ENCODE measurements at regions not wholly inside any gene's neighbourhood (a gene's known extent, or its start where the extent isn't known, plus 50 kb on each side); places are given as distances from the start of the nearest gene placed in this dataset.
A peak's percentile ranks its signal among the peaks of the same experiment; 100 is the strongest.

DNA sequence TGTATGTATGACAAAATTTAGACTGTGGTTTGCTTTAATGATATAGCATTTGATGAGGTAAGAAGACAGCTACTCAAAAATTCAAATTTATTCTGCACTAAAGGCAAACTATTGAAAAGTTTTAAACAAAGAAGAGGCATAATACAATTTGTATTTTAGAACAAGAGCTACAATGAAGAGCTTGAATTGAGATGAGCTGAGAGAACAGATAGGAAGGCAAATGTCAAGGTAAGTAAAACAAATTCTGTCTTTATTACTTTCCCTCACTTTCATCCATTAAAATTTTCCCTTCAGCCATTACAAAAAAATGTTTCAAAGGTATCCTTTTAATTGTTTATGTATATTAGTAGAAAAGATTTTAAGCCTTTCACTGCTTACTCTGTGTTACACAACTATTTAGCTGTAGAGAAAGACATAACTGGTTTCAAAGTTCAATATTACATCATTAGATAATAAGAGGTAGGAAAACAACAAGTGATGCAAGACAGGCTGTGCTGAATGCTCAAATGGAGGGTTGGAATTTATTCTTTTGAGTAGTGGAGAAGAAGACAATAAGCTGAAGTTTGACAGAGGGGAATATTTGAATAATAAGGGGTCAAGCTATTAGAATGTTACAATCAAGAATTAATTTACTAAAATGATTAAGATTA, 1334.1 kb downstream of the FSCB start (continued):
- TF ChIP-seq, protein P1, sequence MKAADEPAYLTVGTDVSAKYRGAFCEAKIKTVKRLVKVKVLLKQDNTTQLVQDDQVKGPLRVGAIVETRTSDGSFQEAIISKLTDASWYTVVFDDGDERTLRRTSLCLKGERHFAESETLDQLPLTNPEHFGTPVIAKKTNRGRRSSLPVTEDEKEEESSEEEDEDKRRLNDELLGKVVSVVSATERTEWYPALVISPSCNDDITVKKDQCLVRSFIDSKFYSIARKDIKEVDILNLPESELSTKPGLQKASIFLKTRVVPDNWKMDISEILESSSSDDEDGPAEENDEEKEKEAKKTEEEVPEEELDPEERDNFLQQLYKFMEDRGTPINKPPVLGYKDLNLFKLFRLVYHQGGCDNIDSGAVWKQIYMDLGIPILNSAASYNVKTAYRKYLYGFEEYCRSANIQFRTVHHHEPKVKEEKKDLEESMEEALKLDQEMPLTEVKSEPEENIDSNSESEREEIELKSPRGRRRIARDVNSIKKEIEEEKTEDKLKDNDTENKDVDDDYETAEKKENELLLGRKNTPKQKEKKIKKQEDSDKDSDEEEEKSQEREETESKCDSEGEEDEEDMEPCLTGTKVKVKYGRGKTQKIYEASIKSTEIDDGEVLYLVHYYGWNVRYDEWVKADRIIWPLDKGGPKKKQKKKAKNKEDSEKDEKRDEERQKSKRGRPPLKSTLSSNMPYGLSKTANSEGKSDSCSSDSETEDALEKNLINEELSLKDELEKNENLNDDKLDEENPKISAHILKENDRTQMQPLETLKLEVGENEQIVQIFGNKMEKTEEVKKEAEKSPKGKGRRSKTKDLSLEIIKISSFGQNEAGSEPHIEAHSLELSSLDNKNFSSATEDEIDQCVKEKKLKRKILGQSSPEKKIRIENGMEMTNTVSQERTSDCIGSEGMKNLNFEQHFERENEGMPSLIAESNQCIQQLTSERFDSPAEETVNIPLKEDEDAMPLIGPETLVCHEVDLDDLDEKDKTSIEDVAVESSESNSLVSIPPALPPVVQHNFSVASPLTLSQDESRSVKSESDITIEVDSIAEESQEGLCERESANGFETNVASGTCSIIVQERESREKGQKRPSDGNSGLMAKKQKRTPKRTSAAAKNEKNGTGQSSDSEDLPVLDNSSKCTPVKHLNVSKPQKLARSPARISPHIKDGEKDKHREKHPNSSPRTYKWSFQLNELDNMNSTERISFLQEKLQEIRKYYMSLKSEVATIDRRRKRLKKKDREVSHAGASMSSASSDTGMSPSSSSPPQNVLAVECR (CRISPR knock-in tag; IDR thresholded peaks at IDR 0.05; ENCODE audit: borderline replicate concordance), result no peak
- no peak for TF ChIP-seq ZNF552 (CRISPR knock-in tag; IDR thresholded peaks at IDR 0.05; ENCODE audit: borderline replicate concordance)
- peak; percentile 74; the same call in 1 of the 2 replicates for TF ChIP-seq ZNF644 (CRISPR knock-in tag; IDR thresholded peaks at IDR 0.05; ENCODE audit: low read depth)
- TF ChIP-seq RAD51 (IDR thresholded peaks at IDR 0.05; ENCODE audit: borderline replicate concordance), result no peak
- TF ChIP-seq HNF4A (CRISPR knock-in tag; IDR thresholded peaks at IDR 0.05), result peak; percentile 97
- no peak for TF ChIP-seq FOXC1 (CRISPR knock-in tag; IDR thresholded peaks at IDR 0.05; ENCODE audit: borderline replicate concordance)
- no peak; the same call in 1 of the 2 replicates for TF ChIP-seq ZSCAN12 (CRISPR knock-in tag; IDR thresholded peaks at IDR 0.05)
- TF ChIP-seq MBD4 (IDR thresholded peaks at IDR 0.05; ENCODE audit: borderline replicate concordance, low read length), result no peak
- no peak for TF ChIP-seq ZBTB21 (CRISPR knock-in tag; IDR thresholded peaks at IDR 0.05)
- TF ChIP-seq ATF1 (CRISPR knock-in tag; IDR thresholded peaks at IDR 0.05), result peak; percentile 45; the same call in 1 of the 2 replicates
- TF ChIP-seq SAP130 (CRISPR knock-in tag; IDR thresholded peaks at IDR 0.05; ENCODE audit: low read depth), result 0 out of 2 replicates have a peak, but pooled peaks have one; percentile 31
- peak; percentile 40; the same call in 1 of the 2 replicates for TF ChIP-seq HDAC1 (CRISPR knock-in tag; IDR thresholded peaks at IDR 0.05)
- TF ChIP-seq ZNF841 (CRISPR knock-in tag; IDR thresholded peaks at IDR 0.05; ENCODE audit: borderline replicate concordance), result no peak
- TF ChIP-seq ZBTB38 (CRISPR knock-in tag; IDR thresholded peaks at IDR 0.05), result no peak
- no peak for TF ChIP-seq ZNF792 (CRISPR knock-in tag; IDR thresholded peaks at IDR 0.05)
- no peak for TF ChIP-seq ZBED4 (CRISPR knock-in tag; IDR thresholded peaks at IDR 0.05; ENCODE audit: borderline replicate concordance)
- no peak for TF ChIP-seq CSRNP1 (CRISPR knock-in tag; IDR thresholded peaks at IDR 0.05)
- peak; percentile 97 for TF ChIP-seq MIXL1 (CRISPR knock-in tag; IDR thresholded peaks at IDR 0.05)
- no peak for TF ChIP-seq SOX13 (IDR thresholded peaks at IDR 0.05)
- TF ChIP-seq SOX13 (CRISPR knock-in tag; conservative IDR thresholded peaks at IDR 0.05 in 1 of 2, IDR thresholded peaks at IDR 0.05 in 1 of 2), result peak in 1 of 2 experiments; percentile 90; a peak in 2 of 4 replicates
- 0 out of 2 replicates have a peak, but pooled peaks have one; percentile 34 for TF ChIP-seq MTF1 (CRISPR knock-in tag; IDR thresholded peaks at IDR 0.05)
- no peak for TF ChIP-seq FOXK2 (IDR thresholded peaks at IDR 0.05)
- no peak for TF ChIP-seq EED (CRISPR knock-in tag; IDR thresholded peaks at IDR 0.05)
- TF ChIP-seq SOX5 (CRISPR knock-in tag; IDR thresholded peaks at IDR 0.05; ENCODE audit: borderline replicate concordance), result peak; percentile 93
